ENCODE measurements at regions not wholly inside any gene's neighbourhood (a gene's known extent, or its start where the extent isn't known, plus 50 kb on each side); places are given as distances from the start of the nearest gene placed in this dataset.
A peak's percentile ranks its signal among the peaks of the same experiment; 100 is the strongest.
"Not testable (repeated sequence)": the region's sequence is repeated elsewhere in the genome, so short reads cannot be mapped to it uniquely, and the experiment has no call there.

GRCh38 chr6:125354649-125355048 is 52.9 kb upstream of the HDDC2 start:
- no peak for DNase-seq (ENCODE audit: low spot score)

- DNase-seq (ENCODE audit: low spot score), result no peak
These were observed 55.1 kb upstream of the HDDC2 start for GRCh38 chr6:125356884-125357283.

DNA sequence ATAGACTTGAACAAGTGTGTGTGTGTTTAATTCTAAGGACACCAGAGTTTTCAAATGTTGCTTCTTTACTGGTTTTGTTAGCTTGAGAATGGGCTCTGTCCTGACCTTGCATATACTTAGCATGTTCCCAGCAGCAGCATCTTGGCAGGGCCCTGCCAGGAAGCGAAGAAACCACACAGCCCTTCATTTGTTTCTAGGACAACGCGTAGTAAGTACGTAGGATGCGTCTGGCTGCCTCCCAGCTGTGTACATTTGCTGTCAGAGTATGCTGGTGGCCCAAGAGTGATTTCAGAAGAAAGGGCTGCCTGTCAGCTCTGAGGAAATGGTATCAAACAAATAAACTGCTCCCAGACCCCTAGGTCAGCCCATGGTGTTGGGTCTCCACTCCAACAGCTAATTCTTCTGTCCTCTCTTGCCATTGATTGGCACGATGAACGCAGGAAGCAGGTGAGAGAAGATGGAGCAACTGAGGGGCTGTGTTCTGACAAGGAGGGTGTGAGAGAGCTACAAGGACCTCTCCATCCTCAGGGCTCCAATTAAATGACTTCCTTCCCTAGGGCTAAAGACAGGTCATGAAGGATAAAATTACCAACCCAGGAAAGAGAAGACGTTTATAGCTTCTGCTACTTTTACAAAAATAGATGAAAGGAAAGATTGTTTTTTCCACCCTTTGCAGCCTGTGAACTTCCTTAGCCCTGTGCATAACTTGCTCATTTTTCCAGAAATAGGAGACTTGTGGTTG is 55.9 kb upstream of the HDDC2 start:
- peak; percentile 30 for DNase-seq (ENCODE audit: low spot score)

- no peak for DNase-seq (ENCODE audit: low spot score)
These were observed 57.1 kb upstream of the HDDC2 start for GRCh38 chr6:125358898-125359297.

- DNase-seq (ENCODE audit: low spot score), result no peak
These were observed 60.1 kb upstream of the HDDC2 start for GRCh38 chr6:125361868-125362267.

DNA sequence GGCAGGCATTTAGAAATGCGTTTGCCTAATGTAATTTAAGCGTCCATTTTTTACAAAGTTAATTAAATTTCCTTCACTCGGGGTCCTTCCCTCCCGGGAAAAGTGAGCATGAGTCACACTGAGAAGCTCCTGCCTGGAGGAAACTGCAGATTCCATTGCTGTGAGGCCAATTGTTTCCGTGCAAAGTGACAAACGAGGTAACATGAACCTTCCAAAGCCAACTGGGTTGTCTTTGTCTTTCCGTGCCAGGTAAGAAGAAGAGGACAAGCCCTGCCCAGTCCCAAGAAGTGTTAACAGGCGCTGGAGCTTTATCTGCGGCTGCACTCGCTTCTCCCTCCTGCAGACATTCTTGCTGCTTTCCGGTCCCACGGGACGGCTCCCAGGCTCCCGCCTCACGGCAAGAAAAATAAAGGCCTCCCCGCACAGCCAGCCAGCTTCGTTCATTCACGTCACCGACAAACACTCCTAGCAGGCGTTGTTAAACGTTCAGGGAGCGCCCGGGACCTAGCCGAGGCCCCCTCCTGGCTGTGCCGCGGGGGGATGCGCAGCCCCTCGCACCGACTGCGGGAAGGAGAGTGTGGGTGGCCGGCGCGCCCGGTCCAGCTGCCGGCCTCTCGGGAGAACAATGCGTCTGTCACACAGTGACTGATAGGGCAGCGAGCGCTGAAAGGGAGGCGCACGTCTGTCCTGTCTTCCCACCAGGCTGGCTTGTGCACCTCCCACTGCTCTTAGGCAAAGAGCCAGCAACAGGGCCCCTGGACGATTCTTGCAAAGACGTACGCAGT is 61.5 kb upstream of the HDDC2 start:
- no peak for DNase-seq (ENCODE audit: low spot score)

- no peak for DNase-seq (ENCODE audit: low spot score)
These were observed 62.0 kb upstream of the HDDC2 start for GRCh38 chr6:125363824-125364165.

- no peak for DNase-seq (ENCODE audit: low spot score)
These were observed 63.5 kb upstream of the HDDC2 start for GRCh38 chr6:125365230-125365629.

- no peak for DNase-seq (ENCODE audit: low spot score)
These were observed 65.4 kb upstream of the HDDC2 start for GRCh38 chr6:125367036-125367782.

- DNase-seq (ENCODE audit: low spot score), result no peak
These were observed 68.6 kb upstream of the HDDC2 start for GRCh38 chr6:125370343-125370742.

- no peak for DNase-seq (ENCODE audit: low spot score)
These were observed 73.2 kb upstream of the HDDC2 start for GRCh38 chr6:125375013-125375412.

GRCh38 chr6:125375821-125376220 is 74.1 kb upstream of the HDDC2 start:
- no peak for DNase-seq (ENCODE audit: low spot score)

- no peak for DNase-seq (ENCODE audit: low spot score)
These were observed 75.9 kb upstream of the HDDC2 start for GRCh38 chr6:125377621-125378020.

DNA sequence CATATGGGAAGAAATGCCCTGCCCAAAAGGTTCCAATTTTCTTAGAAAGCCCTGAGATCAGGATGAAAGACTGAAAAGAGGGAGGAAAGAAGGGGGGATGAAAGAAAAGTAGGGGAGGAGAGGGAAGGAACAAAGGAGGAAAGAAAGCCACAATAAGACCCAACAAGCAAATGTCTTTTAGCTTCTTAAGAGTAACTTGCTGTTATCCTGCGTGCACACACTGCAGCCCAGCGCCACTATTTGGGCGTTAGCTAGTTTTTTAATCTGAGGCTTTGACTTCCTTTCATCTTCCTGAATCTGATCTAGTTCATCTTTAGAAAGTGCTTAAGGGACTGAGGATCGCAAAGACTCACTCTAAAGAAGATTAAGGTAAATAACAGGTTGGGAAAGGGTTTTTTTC is 77.4 kb upstream of the HDDC2 start:
- DNase-seq (ENCODE audit: low spot score), result no peak

DNA sequence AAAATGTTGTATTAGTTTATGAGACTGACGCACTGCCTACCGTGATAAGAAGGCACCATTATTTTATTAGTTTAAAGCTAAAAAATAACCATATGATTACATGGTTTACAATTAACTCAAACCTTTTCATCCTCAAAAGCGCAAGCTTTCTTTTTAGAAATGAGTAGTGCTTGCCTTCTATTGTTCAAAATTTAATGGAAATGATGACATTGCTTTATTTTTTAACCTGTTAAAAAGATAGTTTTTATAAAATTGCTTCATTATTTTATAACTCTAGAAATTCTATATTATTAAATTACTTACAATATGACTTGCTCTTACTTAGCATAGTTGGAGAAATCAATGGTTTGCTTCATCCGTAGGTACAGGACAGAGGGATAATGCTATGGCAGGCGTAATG is 78.7 kb upstream of the HDDC2 start:
- no peak for DNase-seq (ENCODE audit: low spot score)

- not testable (repeated sequence) for DNase-seq (ENCODE audit: low spot score)
These were observed 84.6 kb upstream of the HDDC2 start for GRCh38 chr6:125386337-125386736.

GRCh38 chr6:125392682-125393081 is 90.9 kb upstream of the HDDC2 start:
- no peak for DNase-seq (ENCODE audit: low spot score)

DNA sequence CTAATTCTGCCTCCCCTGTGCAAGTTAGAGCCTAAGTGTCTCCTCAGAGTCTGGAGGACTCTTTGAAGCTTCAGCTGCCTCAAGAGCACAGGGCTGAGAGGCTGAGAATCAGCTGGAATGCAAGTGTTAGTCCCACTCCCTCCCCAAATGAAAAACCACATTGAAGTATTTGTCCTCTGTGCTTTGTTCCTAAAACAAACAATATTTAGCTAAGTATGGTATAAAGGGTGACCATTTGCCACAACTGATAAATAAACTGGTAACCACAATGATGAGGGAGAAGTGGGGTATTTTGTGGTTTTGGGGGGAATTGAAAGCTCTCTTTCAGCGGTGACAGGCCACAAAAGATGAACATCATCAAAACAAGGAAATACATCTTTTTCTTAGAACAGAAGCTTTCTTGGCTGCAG is 91.7 kb upstream of the HDDC2 start:
- DNase-seq (ENCODE audit: low spot score), result no peak

GRCh38 chr6:125406741-125407140 is 105.0 kb upstream of the HDDC2 start:
- DNase-seq (ENCODE audit: low spot score), result no peak

GRCh38 chr6:125414507-125414906 is 112.7 kb upstream of the HDDC2 start:
- DNase-seq (ENCODE audit: low spot score), result no peak

DNA sequence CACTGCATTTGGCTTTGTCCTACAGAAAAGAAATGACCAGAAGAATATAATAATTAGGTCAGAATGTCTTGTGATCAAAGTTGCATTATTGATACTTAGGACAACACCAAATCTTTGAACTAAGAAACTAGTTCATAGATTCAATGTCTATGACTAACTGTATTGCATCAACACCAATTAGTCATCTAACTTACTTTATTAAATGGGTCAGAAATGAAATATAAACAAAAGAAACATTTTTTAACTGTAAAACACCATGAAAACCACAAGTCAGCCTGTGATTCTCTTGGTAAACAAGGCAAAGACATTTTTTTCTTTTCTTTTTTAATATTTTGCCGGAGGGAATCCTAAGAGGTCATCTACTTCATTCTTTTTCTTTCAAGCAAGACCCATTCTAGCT is 114.1 kb upstream of the HDDC2 start:
- DNase-seq (ENCODE audit: low spot score), result no peak

- DNase-seq (ENCODE audit: low spot score), result no peak
These were observed 120.1 kb upstream of the HDDC2 start for GRCh38 chr6:125421836-125422235.

GRCh38 chr6:125423047-125423446 is 121.3 kb upstream of the HDDC2 start:
- DNase-seq (ENCODE audit: low spot score), result no peak
